HCT116 (cell line): ENCODE measurements at regions not wholly inside any gene's neighbourhood (a gene's known extent, or its start where the extent isn't known, plus 50 kb on each side); places are given as distances from the start of the nearest gene placed in this dataset.

ENCODE experiments used
- ATAC-seq: fragments of 200-7000 bp; cut with Tn5 transposase; 2 replicates; pipeline ENCODE4 v1.9.1; 2020; ENCODE audit warnings: mild to moderate bottlenecking, moderate library complexity
- BruUV-seq: library from RNA; stranded (reverse); fragments of 400-500 nt; replicated peaks from 2 replicates; lab custom pipeline; 2021; lab: Mats Ljungman, UMichigan
- CTCF ChIA-PET: fragments of 300-600 bp; sonication (Branson Sonifier 250); formaldehyde crosslinking; loops from one replicate; lab custom pipeline; 2021; ENCODE audit warnings: antibody characterized with exemption; lab: Charles Lee
- POLR2A ChIA-PET: fragments of 300-600, 350-600 bp; sonication (Branson Sonifier 250); formaldehyde crosslinking; loops from one replicate; lab custom pipeline; 2021; ENCODE audit warnings: antibody characterized with exemption; lab: Charles Lee
- RAD21 ChIA-PET, 2 experiments: fragments of 300-600 bp; sonication (Branson Sonifier 250); formaldehyde crosslinking; loops; one replicate each; lab custom pipeline; 2023; ENCODE audit warnings: low total read pairs in 2 of 2; ENCODE audit not compliant: uncharacterized antibody in 2 of 2, unreplicated experiment in 2 of 2, low non-redundant PET in 1 of 2; lab: Charles Lee
- DNase-seq: peaks from one replicate; pipeline ENCODE4 v3.0.0-alpha.2; 2010; ENCODE audit warnings: low read depth, low spot score
- H2AFZ ChIP-seq: fragments of 200-600 bp; shearing (Covaris generic), sonication (generic); 2 replicates; pipeline ENCODE4 v1.6.1; 2017; ENCODE audit warnings: low read depth, mixed run types, mixed read lengths, antibody characterized with exemption, low read length; ENCODE audit not compliant: poor library complexity, severe bottlenecking
- H3K27ac ChIP-seq: 2 replicates; pipeline ENCODE4 v1.5.1; 2012; ENCODE audit warnings: low read depth, low read length
- H3K27me3 ChIP-seq: fragments of 200-600 bp; sonication (generic); 2 replicates; pipeline ENCODE4 v1.6.1; 2016; ENCODE audit warnings: mixed run types, low read length, mixed read lengths; ENCODE audit not compliant: insufficient read depth
- H3K36me3 ChIP-seq, 2 experiments: fragments of 200-500 bp in 1 of 2; fragments of 200-600 bp in 1 of 2; sonication (Bioruptor generic) in 1 of 2; sonication (generic) in 1 of 2; 2 replicates each; pipeline versions ENCODE4 v1.5.1 to v1.6.1; 2014 to 2016; ENCODE audit warnings: low read length in 2 of 2, inconsistent platforms in 1 of 2, mixed read lengths in 1 of 2, mixed run types in 1 of 2; ENCODE audit not compliant: insufficient read depth in 2 of 2, control insufficient read depth in 1 of 2
- H3K4me1 ChIP-seq, 2 experiments: fragments of 200-600 bp in 1 of 2; sonication (generic) in 1 of 2; 2 replicates each; pipeline versions ENCODE4 v1.5.1 to v1.6.1; 2012 to 2017; ENCODE audit warnings: low read length in 2 of 2, inconsistent platforms in 1 of 2, mild to moderate bottlenecking in 1 of 2, mixed read lengths in 1 of 2, mixed run types in 1 of 2, moderate library complexity in 1 of 2; ENCODE audit not compliant: insufficient read depth in 2 of 2, control insufficient read depth in 1 of 2
- H3K4me2 ChIP-seq: fragments of 200-600 bp; sonication (generic); 2 replicates; pipeline ENCODE4 v1.6.1; 2017; ENCODE audit warnings: mixed run types, low read length, mixed read lengths
- H3K4me3 ChIP-seq, 2 experiments: fragments of 200-600 bp in 1 of 2; sonication (generic) in 1 of 2; replicated peaks in 1 of 2; 2 replicates each; pipeline ENCODE4 v1.5.1; 2011 to 2016; ENCODE audit warnings: low read length in 2 of 2, control low read depth in 1 of 2, low read depth in 1 of 2, mild to moderate bottlenecking in 1 of 2, mixed read lengths in 1 of 2, mixed run types in 1 of 2
- H3K79me2 ChIP-seq: fragments of 200-600 bp; sonication (generic); 2 replicates; pipeline ENCODE4 v1.6.1; 2017; ENCODE audit warnings: mild to moderate bottlenecking, mixed run types, low read length, moderate library complexity, mixed read lengths; ENCODE audit not compliant: insufficient read depth
- H3K9ac ChIP-seq: fragments of 200-600 bp; sonication (generic); 2 replicates; pipeline ENCODE4 v1.6.1; 2016; ENCODE audit warnings: low read length, mixed read lengths
- H3K9me2 ChIP-seq: fragments of 200-600 bp; sonication (generic), shearing (Covaris generic); 2 replicates; pipeline ENCODE4 v1.6.1; 2017; ENCODE audit warnings: mixed run types, mild to moderate bottlenecking, moderate library complexity; ENCODE audit not compliant: insufficient read depth
- H3K9me3 ChIP-seq, 2 experiments: fragments of 200-500 bp in 1 of 2; fragments of 200-600 bp in 1 of 2; sonication (Bioruptor generic) in 1 of 2; sonication (generic) in 1 of 2; 2 replicates each; pipeline ENCODE4 v1.6.1; 2014 to 2017; ENCODE audit warnings: low read length in 2 of 2, mixed read lengths in 2 of 2, inconsistent platforms in 1 of 2, low read depth in 1 of 2, mild to moderate bottlenecking in 1 of 2, mixed run types in 1 of 2, moderate library complexity in 1 of 2; ENCODE audit not compliant: control insufficient read depth in 1 of 2, insufficient read depth in 1 of 2
- H4K20me1 ChIP-seq: fragments of 200-600 bp; sonication (generic), shearing (Covaris generic); 2 replicates; pipeline ENCODE4 v1.6.1; 2017; ENCODE audit warnings: mixed run types, mild to moderate bottlenecking, moderate library complexity; ENCODE audit not compliant: insufficient read depth
- ATF3 ChIP-seq: IDR thresholded peaks from 2 replicates; pipeline ENCODE4 v1.6.1; 2012
- CBX3 ChIP-seq: IDR thresholded peaks from 2 replicates; pipeline ENCODE4 v1.6.1; 2012; ENCODE audit warnings: low read depth
- CEBPB ChIP-seq: IDR thresholded peaks from 2 replicates; pipeline ENCODE4 v1.6.1; 2012; ENCODE audit warnings: low read depth
- EGR1 ChIP-seq: IDR thresholded peaks from 2 replicates; pipeline ENCODE4 v1.6.1; 2012; ENCODE audit warnings: low read depth
- ELF1 ChIP-seq: IDR thresholded peaks from 2 replicates; pipeline ENCODE4 v1.6.1; 2012; ENCODE audit warnings: low read depth, borderline replicate concordance
- EZH2phosphoT487 ChIP-seq: fragments of 200-600 bp; IDR thresholded peaks from 2 replicates; pipeline ENCODE4 v1.6.1; 2018; ENCODE audit warnings: antibody characterized with exemption, borderline replicate concordance
- MAX ChIP-seq: IDR thresholded peaks from 2 replicates; pipeline ENCODE4 v1.6.1; 2012
- POLR2A ChIP-seq: IDR thresholded peaks from 2 replicates; pipeline ENCODE4 v1.7.0; 2011; ENCODE audit warnings: borderline replicate concordance; ENCODE audit not compliant: insufficient read depth, insufficient read length; ENCODE audit errors: extremely low read depth
- RAD21 ChIP-seq: IDR thresholded peaks from 2 replicates; pipeline ENCODE4 v1.6.1; 2012; ENCODE audit warnings: low read depth, mild to moderate bottlenecking
- SIN3A ChIP-seq: IDR thresholded peaks from 2 replicates; pipeline ENCODE4 v1.6.1; 2012; ENCODE audit warnings: low read depth
- YY1 ChIP-seq: IDR thresholded peaks from 2 replicates; pipeline ENCODE4 v1.6.1; 2011; ENCODE audit warnings: low read length, low read depth, moderate library complexity, mild to moderate bottlenecking; ENCODE audit not compliant: insufficient replicate concordance; ENCODE audit errors: extremely low read depth
- ZFX ChIP-seq: fragments of 450-650 bp; IDR thresholded peaks from 2 replicates; pipeline ENCODE4 v1.6.1; 2017
- ZNF274 ChIP-seq: fragments of 200-500 bp; sonication (Bioruptor generic); IDR thresholded peaks from 2 replicates; pipeline ENCODE4 v1.6.1; 2014; ENCODE audit warnings: mild to moderate bottlenecking, low read depth, low read length, inconsistent platforms
- intact Hi-C: fragments of 100-400 bp; cut with micrococcal nuclease; formaldehyde crosslinking; loops from 2 replicates; pipeline ENCODE4 v1.10.0; 2022

GRCh38 chr3:55180161-55180560, 252.3 kb upstream of the LRTM1 start:
- Histone ChIP-seq H3K4me1 (no peaks in the 10 kb centered on the region), H3K9me3 (peaks cover 3 to 5% of the 10 kb centered on the region in 2 experiments; a peak in 2 of 4 replicates), H3K79me2 (no peaks in the 10 kb centered on the region), H3K27me3 (no peaks in the 10 kb centered on the region), H3K4me3 (no peak overlapping the region), H3K4me2 (no peak overlapping the region), H3K9ac (no peak overlapping the region), H4K20me1 (no peaks in the 10 kb centered on the region), H3K9me2 (no peaks in the 10 kb centered on the region), H2AFZ (no peak overlapping the region), H3K36me3 (no peaks in the 10 kb centered on the region), H3K27ac (no peak overlapping the region)
- intact Hi-C loops = loop anchor here (5.0 to 10.0 kb wide), 2 partner anchors 753 to 1245 kb away; no protein-coding TSS in a partner anchor
- RAD21 ChIA-PET = no interaction called here
- POLR2A ChIA-PET = no interaction called here
- DNase-seq = no peak
- BruUV-seq = no TSS peak
- CTCF ChIA-PET = no interaction called here
- ATAC-seq = no peak
- TF ChIP-seq ATF3 (no peak), POLR2A (no peak), ZNF274 (no peak), EZH2phosphoT487 (no peak), RAD21 (no peak), CBX3 (no peak), ZFX (no peak), YY1 (no peak), MAX (no peak), ELF1 (no peak), CEBPB (no peak)

GRCh38 chr3:55178336-55178735, 250.5 kb upstream of the LRTM1 start:
- Histone ChIP-seq H3K9me3 (peaks cover 3 to 5% of the 10 kb centered on the region in 2 experiments; a peak in 2 of 4 replicates), H3K4me3 (no peak overlapping the region)
- TF ChIP-seq EGR1 (no peak), ZFX (no peak), SIN3A (no peak)
- TF ChIP-seq, all 23 proteins: peak for 0
- no TSS peak for BruUV-seq
- Histone ChIP-seq H3K36me3 (no peaks in the 10 kb centered on the region), H3K27ac (no peak overlapping the region), H3K9ac (no peak overlapping the region), H3K9me2 (no peaks in the 10 kb centered on the region), H3K27me3 (no peaks in the 10 kb centered on the region), H3K79me2 (no peaks in the 10 kb centered on the region), H3K4me2 (no peak overlapping the region), H4K20me1 (no peaks in the 10 kb centered on the region), H3K4me1 (no peaks in the 10 kb centered on the region), H2AFZ (no peak overlapping the region)
- DNase-seq (no peak), ATAC-seq (no peak)
- ChIA-PET POLR2A (no interaction called here), RAD21 (no interaction called here), CTCF (no interaction called here)
- intact Hi-C loops = no loop called here
